Ovary (tissue), 3 donors: ENCODE measurements at regions not wholly inside any gene's neighbourhood (a gene's known extent, or its start where the extent isn't known, plus 50 kb on each side); places are given as distances from the start of the nearest gene placed in this dataset.

ENCODE experiments used
- CTCF ChIP-seq, 3 donors: fragments of 450-650 bp in 2 of 3; fragments of 200-600 bp in 1 of 3; IDR thresholded peaks; one replicate each; pipeline versions ENCODE4 v1.5.1 to v1.8.0; 2016 to 2022; ENCODE audit warnings: antibody characterized with exemption in 3 of 3, mild to moderate bottlenecking in 1 of 3
- POLR2A ChIP-seq: fragments of 450-650 bp; IDR thresholded peaks from one replicate; pipeline ENCODE4 v1.6.1; 2017; ENCODE audit warnings: antibody characterized with exemption, mild to moderate bottlenecking, moderate library complexity
- donor health status: DM: no; HTN: no; CAD: no.

DNA sequence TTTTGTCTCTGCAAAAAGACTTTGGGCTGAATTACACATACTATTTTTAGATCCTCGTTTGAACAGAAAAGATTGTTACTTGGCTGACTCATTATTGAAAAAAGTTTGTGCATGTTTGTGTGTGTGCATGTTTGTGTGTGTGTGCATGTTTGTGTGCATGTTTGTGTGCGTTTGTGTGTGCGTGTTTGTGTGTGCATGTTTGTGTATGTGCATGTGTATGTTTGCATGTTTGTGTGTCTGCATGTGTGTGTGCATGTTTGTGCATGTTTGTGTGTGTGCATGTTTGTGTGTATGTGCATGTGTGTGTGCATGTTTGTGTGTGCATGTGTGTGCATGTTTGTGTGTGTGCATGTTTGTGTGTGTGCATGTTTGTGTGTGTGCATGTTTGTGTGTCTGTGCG lies 201.1 kb upstream of the FAT1 start:
- TF ChIP-seq CTCF (IDR thresholded peaks at IDR 0.05) (no peak), POLR2A (no peak)
